Tibial artery (tissue), 4 donors: ENCODE measurements at regions not wholly inside any gene's neighbourhood (a gene's known extent, or its start where the extent isn't known, plus 50 kb on each side); places are given as distances from the start of the nearest gene placed in this dataset.

Experiments
- DNase-seq, 2 donors: peaks; one replicate each; pipeline ENCODE4 v3.0.0-alpha.2; 2019
- H3K27ac ChIP-seq, 2 donors: fragments of 200-600 bp; sonication (generic) in 1 of 2; 1 replicate in 1 of 2; 2 replicates in 1 of 2; pipeline ENCODE4 v1.5.1; 2018 to 2019; ENCODE audit warnings: mild to moderate bottlenecking in 1 of 2
- H3K27me3 ChIP-seq, 2 donors: fragments of 200-600 bp; sonication (generic) in 1 of 2; one replicate each; pipeline versions ENCODE4 v1.5.1 to v1.6.0; 2016 to 2019
- H3K36me3 ChIP-seq, 3 donors: fragments of 200-600 bp; sonication (generic) in 2 of 3; one replicate each; pipeline ENCODE4 v1.5.1; 2016 to 2019; ENCODE audit warnings: mild to moderate bottlenecking in 2 of 3
- H3K4me1 ChIP-seq, 4 donors: fragments of 200-600 bp; sonication (generic) in 2 of 4; 1 replicate in 3 of 4; 2 replicates in 1 of 4; pipeline ENCODE4 v1.5.1; 2016 to 2019
- H3K4me3 ChIP-seq, 2 donors: fragments of 200-600 bp; sonication (generic) in 1 of 2; 1 replicate in 1 of 2; 2 replicates in 1 of 2; pipeline ENCODE4 v1.5.1; 2018 to 2019; ENCODE audit warnings: mild to moderate bottlenecking in 2 of 2
- H3K9me3 ChIP-seq, 3 donors: fragments of 200-600 bp; sonication (generic) in 1 of 3; one replicate each; pipeline ENCODE4 v1.5.1; 2016 to 2019
- CTCF ChIP-seq, 2 experiments: fragments of 200-600 bp in 1 of 2; fragments of 450-650 bp in 1 of 2; IDR thresholded peaks; one replicate each; pipeline ENCODE4 v1.5.1; 2017 to 2019; ENCODE audit warnings: antibody characterized with exemption in 2 of 2, mild to moderate bottlenecking in 1 of 2, moderate library complexity in 1 of 2
- intact Hi-C: fragments of 100-400 bp; cut with DNase I; formaldehyde crosslinking; loops from one replicate; pipeline ENCODE4 v1.15.0; 2023; ENCODE audit warnings: low total_unique reads

- no peaks in the 10 kb centered on the region for H3K36me3 ChIP-seq
- no peak for TF ChIP-seq CTCF (IDR thresholded peaks at IDR 0.05)
- H3K27ac ChIP-seq, result no peak overlapping the region
- H3K4me3 ChIP-seq, result no peak overlapping the region
- H3K4me1 ChIP-seq, result no peaks in the 10 kb centered on the region
- DNase-seq, result no peak
- no peaks in the 10 kb centered on the region for H3K9me3 ChIP-seq
- H3K27me3 ChIP-seq, result no peaks in the 10 kb centered on the region
- intact Hi-C loops, result no loop called here
Measured at GRCh38 chr17:53588317-53588716, 234.4 kb upstream of the KIF2B start.

- Histone ChIP-seq H3K4me1 (no peaks in the 10 kb centered on the region), H3K4me3 (no peak overlapping the region), H3K27ac (no peak overlapping the region), H3K36me3 (no peaks in the 10 kb centered on the region), H3K27me3 (no peaks in the 10 kb centered on the region), H3K9me3 (no peaks in the 10 kb centered on the region)
- TF ChIP-seq CTCF (IDR thresholded peaks at IDR 0.05), result no peak
- DNase-seq, result no peak
- intact Hi-C loops, result no loop called here
Measured at GRCh38 chr17:53574038-53574437, 248.7 kb upstream of the KIF2B start.

- Histone ChIP-seq H3K27me3 (no peaks in the 10 kb centered on the region), H3K9me3 (no peaks in the 10 kb centered on the region), H3K4me3 (no peak overlapping the region), H3K27ac (no peak overlapping the region), H3K36me3 (no peaks in the 10 kb centered on the region), H3K4me1 (no peaks in the 10 kb centered on the region)
- no peak for TF ChIP-seq CTCF (IDR thresholded peaks at IDR 0.05)
- intact Hi-C loops, result no loop called here
- no peak for DNase-seq
Measured at GRCh38 chr17:53571342-53571741, 251.4 kb upstream of the KIF2B start.

GRCh38 chr17:53570731-53571130 lies 252.0 kb upstream of the KIF2B start:
- Histone ChIP-seq H3K4me1 (no peaks in the 10 kb centered on the region), H3K9me3 (no peaks in the 10 kb centered on the region), H3K27ac (no peak overlapping the region), H3K27me3 (no peaks in the 10 kb centered on the region), H3K36me3 (no peaks in the 10 kb centered on the region), H3K4me3 (no peak overlapping the region)
- no peak for DNase-seq
- intact Hi-C loops, result no loop called here
- TF ChIP-seq CTCF (IDR thresholded peaks at IDR 0.05), result no peak

GRCh38 chr17:53560953-53561352 lies 261.8 kb upstream of the KIF2B start:
- Histone ChIP-seq H3K4me1 (no peaks in the 10 kb centered on the region), H3K4me3 (no peak overlapping the region), H3K27ac (no peak overlapping the region), H3K36me3 (no peaks in the 10 kb centered on the region), H3K27me3 (no peaks in the 10 kb centered on the region), H3K9me3 (no peaks in the 10 kb centered on the region)
- DNase-seq, result no peak
- intact Hi-C loops, result no loop called here
- no peak for TF ChIP-seq CTCF (IDR thresholded peaks at IDR 0.05)

- Histone ChIP-seq H3K27ac (no peak overlapping the region), H3K36me3 (no peaks in the 10 kb centered on the region), H3K4me3 (no peak overlapping the region), H3K4me1 (peaks cover 0 to 12% (median 6%) of the 10 kb centered on the region in 4 donors), H3K9me3 (no peaks in the 10 kb centered on the region), H3K27me3 (no peaks in the 10 kb centered on the region)
- TF ChIP-seq CTCF (IDR thresholded peaks at IDR 0.05), result no peak
- intact Hi-C loops, result no loop called here
- no peak for DNase-seq
Measured at GRCh38 chr17:53548252-53548651, 274.5 kb upstream of the KIF2B start.
